Hepatic stellate cell (primary cell): ENCODE measurements at regions not wholly inside any gene's neighbourhood (a gene's known extent, or its start where the extent isn't known, plus 50 kb on each side); places are given as distances from the start of the nearest gene placed in this dataset.
"Not testable (repeated sequence)": the region's sequence is repeated elsewhere in the genome, so short reads cannot be mapped to it uniquely, and the experiment has no call there.

Experiments used
- DNase-seq: peaks from one replicate; pipeline ENCODE4 v3.0.0; 2011; ENCODE audit warnings: low spot score

DNA sequence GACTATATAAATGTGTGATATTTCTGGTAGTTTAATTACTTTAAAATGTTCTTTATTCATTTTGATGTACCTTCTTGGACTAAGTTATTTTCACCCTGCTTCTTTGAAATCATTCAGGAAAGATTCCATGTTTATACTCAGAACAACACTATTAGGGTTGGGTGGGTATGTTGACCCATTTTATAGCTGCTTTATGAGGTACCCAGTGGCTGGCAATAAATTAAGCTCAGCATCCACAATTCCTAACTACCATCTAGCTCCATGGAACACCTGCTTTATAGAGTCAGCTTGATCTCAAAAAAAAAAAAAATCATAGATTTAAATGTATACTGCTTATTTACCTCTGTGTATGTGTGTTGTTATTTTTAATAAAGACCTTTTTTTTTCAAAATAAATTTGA lies 78.9 kb upstream of the ZNF91 start:
- no peak for DNase-seq

DNA sequence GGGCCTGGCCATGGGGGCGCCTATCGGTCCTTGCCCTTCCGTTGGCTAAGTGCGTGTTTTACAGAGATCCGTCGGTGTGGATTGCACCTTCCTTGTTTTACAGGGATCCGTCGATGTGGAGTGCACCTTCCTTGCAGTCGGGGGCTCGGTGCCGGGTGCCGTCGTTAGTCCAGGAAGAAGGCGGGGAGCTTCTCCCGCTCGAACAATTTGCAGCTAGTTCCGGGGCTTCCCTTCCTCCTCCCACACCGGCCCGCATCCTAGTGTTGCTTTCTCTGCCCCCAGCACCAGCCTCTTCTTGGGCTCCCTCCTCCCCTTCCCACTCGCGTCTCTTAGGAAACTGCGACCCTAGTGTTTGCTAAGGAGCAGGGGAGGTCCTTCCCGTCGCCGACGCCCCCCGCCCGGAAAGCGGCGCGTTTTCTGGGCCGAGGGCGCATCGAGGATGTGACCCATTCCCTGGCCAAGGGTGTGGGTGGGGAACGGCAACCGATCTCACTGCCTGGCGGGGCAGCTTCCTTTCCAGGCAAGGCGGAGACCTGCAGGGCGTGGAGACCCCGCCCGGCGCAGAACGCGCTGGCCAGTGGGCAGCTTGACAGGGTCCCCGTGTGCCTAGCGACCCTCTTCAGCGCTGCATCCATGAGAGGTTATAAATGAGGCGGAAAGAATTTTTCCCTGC lies 75.7 kb upstream of the ZNF91 start:
- no peak for DNase-seq

DNA sequence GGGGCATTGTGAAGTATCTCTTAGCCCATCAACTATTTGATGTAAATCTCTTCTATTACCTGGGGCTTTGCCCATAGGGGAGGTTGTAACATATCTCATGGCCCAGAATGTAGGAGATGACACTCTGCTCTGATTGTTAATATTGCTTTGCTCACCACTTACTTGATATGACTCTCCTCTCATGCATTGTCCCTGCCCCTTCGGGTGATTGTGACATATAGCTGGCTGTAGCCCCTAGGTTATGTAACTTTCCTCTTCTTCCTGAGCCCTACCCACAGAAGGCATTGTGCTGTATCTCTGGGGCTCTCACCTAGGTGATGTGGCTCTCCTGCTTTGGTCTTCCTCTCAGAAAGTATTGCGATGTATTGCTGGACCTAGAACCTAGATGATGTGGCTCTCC lies 69.1 kb upstream of the ZNF91 start:
- not testable (repeated sequence) for DNase-seq

DNA sequence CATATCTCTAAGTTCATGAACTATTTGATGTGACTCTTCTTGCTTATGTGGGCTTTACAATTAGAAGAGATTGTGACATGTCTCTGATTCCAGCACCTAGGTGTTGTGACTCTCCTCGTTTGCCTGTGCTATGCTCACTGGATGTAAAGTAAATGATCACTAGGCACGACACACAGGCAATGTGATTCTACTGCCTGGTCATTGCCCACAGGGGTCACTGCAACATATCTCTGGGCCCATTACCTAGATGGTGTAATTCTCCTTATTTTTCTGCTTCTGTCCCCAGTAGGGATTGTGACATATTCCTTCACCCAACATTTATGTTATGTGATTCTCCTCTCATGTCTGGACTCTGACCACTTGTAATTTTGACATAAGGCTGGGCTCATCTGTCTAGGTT lies 65.8 kb upstream of the ZNF91 start:
- no peak for DNase-seq

DNA sequence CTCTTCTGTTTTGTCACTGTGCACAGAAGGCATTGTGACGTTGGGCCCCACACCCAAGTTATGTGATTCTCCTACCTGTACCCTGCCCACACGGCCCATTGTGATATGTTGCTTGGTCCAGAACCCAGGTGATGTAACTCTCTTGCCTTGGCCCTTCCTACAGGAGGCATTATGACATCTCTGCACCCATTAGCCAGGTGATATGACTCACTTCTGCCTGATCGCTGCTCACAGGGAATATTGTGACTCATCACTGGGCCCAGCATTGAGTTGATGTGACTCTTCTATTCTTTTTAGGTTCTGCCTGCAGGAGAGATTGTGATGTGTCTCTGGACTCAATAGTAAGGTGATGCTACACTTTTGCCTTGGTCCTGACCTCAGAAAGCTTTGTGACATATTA lies 65.4 kb upstream of the ZNF91 start:
- DNase-seq = no peak
